HEK293T (cell line): ENCODE measurements at regions not wholly inside any gene's neighbourhood (a gene's known extent, or its start where the extent isn't known, plus 50 kb on each side); places are given as distances from the start of the nearest gene placed in this dataset.

Experiments used
- ARNT ChIP-seq: fragments of 450-650 bp; IDR thresholded peaks from 2 replicates; pipeline ENCODE4 v1.6.1; 2017; ENCODE audit warnings: mild to moderate bottlenecking
- BHLHE40 ChIP-seq: fragments of 450-650 bp; IDR thresholded peaks from 2 replicates; pipeline ENCODE4 v1.6.1; 2016; ENCODE audit warnings: mild to moderate bottlenecking, moderate library complexity, borderline replicate concordance
- CTBP1 ChIP-seq: fragments of 450-650 bp; IDR thresholded peaks from 2 replicates; pipeline ENCODE4 v1.6.1; 2016; ENCODE audit warnings: borderline replicate concordance
- ELF4 ChIP-seq: fragments of 450-650 bp; IDR thresholded peaks from 2 replicates; pipeline ENCODE4 v1.6.1; 2017; ENCODE audit warnings: antibody characterized with exemption
- FOXA1 ChIP-seq: fragments of 450-650 bp; IDR thresholded peaks from 2 replicates; pipeline ENCODE4 v1.6.1; 2016; ENCODE audit warnings: mild to moderate bottlenecking
- FOXK2 ChIP-seq: fragments of 450-650 bp; IDR thresholded peaks from 2 replicates; pipeline ENCODE4 v1.6.1; 2016; ENCODE audit warnings: mild to moderate bottlenecking
- FOXM1 ChIP-seq: fragments of 450-650 bp; IDR thresholded peaks from 2 replicates; pipeline ENCODE4 v1.6.1; 2017; ENCODE audit warnings: mild to moderate bottlenecking, borderline replicate concordance
- HDGF ChIP-seq: fragments of 450-650 bp; IDR thresholded peaks from 2 replicates; pipeline ENCODE4 v1.6.1; 2017; ENCODE audit warnings: antibody characterized with exemption, borderline replicate concordance
- LEF1 ChIP-seq: fragments of 450-650 bp; IDR thresholded peaks from 2 replicates; pipeline ENCODE4 v1.6.1; 2017; ENCODE audit warnings: mild to moderate bottlenecking, borderline replicate concordance
- NFRKB ChIP-seq: fragments of 450-650 bp; IDR thresholded peaks from 2 replicates; pipeline ENCODE4 v1.6.1; 2016; ENCODE audit warnings: mild to moderate bottlenecking, moderate library complexity
- SP1 ChIP-seq: fragments of 450-650 bp; IDR thresholded peaks from 2 replicates; pipeline ENCODE4 v1.6.1; 2017
- SUZ12 ChIP-seq: fragments of 450-650 bp; IDR thresholded peaks from 2 replicates; pipeline ENCODE4 v1.6.1; 2016; ENCODE audit warnings: mild to moderate bottlenecking
- TARDBP ChIP-seq: fragments of 450-650 bp; IDR thresholded peaks from 2 replicates; pipeline ENCODE4 v1.6.1; 2016
- ZNF384 ChIP-seq: fragments of 450-650 bp; IDR thresholded peaks from 2 replicates; pipeline ENCODE4 v1.6.1; 2016

DNA sequence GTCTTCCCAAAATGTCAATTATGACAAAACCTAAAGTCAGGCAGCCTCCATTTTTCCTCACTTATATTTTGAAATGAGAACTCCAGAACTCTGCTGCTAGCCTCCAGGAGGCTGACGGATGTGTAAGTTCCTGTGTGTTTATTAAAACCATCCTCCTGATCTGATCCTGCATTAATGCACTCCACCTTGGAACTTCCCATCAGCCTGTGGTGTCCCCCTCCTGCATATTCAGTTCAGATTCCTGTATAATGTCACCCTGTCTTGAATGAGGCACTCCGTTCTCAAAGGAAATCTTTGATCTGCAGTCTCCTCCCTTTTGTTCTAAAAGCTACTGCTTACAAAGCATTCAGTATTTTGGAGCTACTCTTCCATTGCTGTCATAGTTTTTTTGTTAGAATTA, 318.2 kb upstream of the ONECUT1 start:
- no peak for TF ChIP-seq CTBP1
- no peak for TF ChIP-seq LEF1
- TF ChIP-seq SP1 = no peak
- no peak for TF ChIP-seq ELF4
- no peak for TF ChIP-seq FOXA1
- no peak for TF ChIP-seq TARDBP
- TF ChIP-seq SUZ12 = no peak
- TF ChIP-seq FOXM1 = no peak
- no peak for TF ChIP-seq NFRKB
- TF ChIP-seq ARNT = no peak
- TF ChIP-seq HDGF = no peak
- TF ChIP-seq BHLHE40 = no peak
- TF ChIP-seq FOXK2 = no peak
- TF ChIP-seq ZNF384 = no peak
